GM12875 (cell line): ENCODE measurements at regions not wholly inside any gene's neighbourhood (a gene's known extent, or its start where the extent isn't known, plus 50 kb on each side); places are given as distances from the start of the nearest gene placed in this dataset.

Experiments used
- H3K4me3 ChIP-seq: one replicate; pipeline ENCODE4 v1.5.1; 2011; ENCODE audit warnings: low read depth, low read length, control low read depth
- TF ChIP-seq, protein P1 (sequence below): IDR thresholded peaks from 2 replicates; pipeline ENCODE4 v1.5.1; 2011; ENCODE audit warnings: low read depth, mild to moderate bottlenecking, control low read depth, inconsistent platforms, low read length, moderate library complexity, borderline replicate concordance; ENCODE audit not compliant: insufficient read depth

DNA sequence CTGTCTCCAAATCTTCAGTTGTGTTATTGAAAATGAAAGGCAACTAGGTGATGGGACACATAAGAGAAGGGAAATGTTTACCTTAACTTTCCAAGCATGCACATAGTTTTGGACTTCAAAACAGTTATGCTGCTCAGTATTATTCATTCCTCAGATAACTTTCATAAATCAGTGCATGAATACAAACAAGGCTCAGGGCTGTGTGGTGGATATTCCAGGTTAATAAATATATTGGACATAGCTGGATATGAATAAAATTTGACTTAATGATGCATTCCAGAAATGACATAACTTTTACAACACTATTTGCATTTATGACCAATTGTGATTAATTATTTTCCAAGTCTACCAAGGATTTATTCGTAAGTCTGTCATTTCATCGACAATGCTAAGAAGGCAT is 301.2 kb upstream of the ZNF804A start:
- H3K4me3 ChIP-seq = no peak overlapping the region
- TF ChIP-seq, protein P1, sequence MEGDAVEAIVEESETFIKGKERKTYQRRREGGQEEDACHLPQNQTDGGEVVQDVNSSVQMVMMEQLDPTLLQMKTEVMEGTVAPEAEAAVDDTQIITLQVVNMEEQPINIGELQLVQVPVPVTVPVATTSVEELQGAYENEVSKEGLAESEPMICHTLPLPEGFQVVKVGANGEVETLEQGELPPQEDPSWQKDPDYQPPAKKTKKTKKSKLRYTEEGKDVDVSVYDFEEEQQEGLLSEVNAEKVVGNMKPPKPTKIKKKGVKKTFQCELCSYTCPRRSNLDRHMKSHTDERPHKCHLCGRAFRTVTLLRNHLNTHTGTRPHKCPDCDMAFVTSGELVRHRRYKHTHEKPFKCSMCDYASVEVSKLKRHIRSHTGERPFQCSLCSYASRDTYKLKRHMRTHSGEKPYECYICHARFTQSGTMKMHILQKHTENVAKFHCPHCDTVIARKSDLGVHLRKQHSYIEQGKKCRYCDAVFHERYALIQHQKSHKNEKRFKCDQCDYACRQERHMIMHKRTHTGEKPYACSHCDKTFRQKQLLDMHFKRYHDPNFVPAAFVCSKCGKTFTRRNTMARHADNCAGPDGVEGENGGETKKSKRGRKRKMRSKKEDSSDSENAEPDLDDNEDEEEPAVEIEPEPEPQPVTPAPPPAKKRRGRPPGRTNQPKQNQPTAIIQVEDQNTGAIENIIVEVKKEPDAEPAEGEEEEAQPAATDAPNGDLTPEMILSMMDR = no peak

DNA sequence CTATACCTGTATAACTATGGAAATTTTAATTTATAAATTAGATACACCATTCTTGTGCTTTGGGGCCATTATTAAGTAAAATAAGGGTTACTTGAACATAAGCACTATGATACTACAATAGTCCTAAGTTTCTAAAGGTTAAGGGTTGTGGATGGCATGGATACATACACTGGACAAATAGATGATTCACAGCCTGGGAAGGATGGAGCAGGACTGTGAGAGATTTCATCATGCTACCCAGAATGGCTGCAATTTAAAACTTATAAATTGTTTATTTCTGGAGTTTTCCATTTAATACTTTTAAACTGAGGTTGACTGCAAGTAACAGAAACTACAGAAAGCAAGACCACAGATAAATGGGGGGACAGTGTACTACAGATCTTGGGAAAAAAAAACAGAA is 295.8 kb upstream of the ZNF804A start:
- no peak overlapping the region for H3K4me3 ChIP-seq
- TF ChIP-seq, protein P1 = no peak

DNA sequence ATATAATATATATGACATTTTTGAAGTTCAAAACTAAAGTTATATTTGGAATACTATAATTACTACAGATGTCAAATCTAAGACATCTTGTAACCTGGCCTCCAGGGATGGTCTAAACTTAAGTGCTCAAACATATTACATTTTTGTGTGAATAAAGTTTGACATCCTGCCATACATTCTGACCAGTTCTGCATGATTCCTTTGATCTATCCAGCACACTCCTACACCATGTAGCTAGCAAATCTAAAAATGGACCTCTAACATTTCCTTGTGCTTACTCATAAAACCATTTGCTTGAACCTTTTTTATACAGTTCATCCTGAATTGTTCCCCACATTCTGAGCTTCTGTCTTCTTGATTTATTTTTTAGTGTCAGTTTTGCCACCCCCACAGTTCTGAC is 294.3 kb upstream of the ZNF804A start:
- TF ChIP-seq, protein P1 = no peak

DNA sequence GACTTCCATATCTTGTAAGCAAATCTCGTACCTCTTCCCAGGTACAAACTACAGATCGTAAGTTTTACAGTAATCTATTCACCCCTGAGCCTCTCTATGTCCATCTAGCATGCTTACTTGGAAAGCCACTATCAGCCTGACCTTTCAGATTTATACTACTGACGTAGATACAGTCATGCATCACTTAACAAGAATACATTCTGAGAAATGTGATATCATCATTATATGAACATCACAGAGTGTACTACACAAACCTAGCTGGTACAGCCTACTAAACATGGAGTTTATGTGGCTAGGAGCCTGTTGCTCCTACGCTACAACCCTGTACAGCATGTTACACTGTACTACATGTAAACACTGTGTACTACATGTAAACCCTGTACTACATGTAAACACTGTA is 293.2 kb upstream of the ZNF804A start:
- TF ChIP-seq, protein P1 = no peak
- no peak overlapping the region for H3K4me3 ChIP-seq

More for the DNA sequence above, 294.3 kb upstream of the ZNF804A start:
- H3K4me3 ChIP-seq = no peak overlapping the region

DNA sequence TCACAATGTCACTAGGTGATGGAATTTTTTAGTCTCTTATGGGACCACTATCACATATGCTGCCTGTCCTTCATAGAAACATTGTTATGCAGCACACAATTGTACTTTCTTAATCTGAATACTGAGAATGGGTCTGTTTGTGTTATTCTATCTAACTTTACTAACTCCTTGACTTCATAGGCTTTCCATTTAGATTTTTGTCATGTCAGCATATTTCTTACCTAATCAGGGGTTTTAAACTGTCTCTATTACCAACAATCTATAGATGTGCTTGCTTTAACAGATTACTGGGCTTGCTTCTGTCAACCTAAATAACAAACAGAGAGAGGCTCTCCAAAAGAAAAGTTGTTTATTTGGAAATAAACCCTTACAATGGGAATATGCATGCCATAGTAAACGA is 289.6 kb upstream of the ZNF804A start:
- TF ChIP-seq, protein P1 = no peak
- H3K4me3 ChIP-seq = no peak overlapping the region

DNA sequence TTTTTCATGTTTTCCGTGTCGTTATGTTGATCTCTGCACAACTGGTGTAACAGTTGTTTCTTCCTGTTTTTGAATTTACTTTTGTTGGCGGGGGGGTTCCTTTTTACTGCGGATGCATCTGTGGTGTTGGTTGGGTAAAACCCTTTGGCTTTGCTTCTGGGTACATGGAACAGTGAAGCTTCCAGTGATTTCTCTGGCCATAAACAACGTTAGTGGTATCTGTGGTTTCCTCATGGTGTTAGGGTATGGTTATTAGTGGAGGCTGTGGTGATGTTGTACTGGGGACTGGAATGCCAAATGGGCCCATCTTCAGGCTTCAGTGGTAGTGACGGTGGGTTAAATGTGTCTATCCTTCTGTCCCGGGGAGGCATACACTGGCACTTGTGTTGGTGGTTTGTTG is 285.4 kb upstream of the ZNF804A start:
- TF ChIP-seq, protein P1 = no peak
- no peak overlapping the region for H3K4me3 ChIP-seq

DNA sequence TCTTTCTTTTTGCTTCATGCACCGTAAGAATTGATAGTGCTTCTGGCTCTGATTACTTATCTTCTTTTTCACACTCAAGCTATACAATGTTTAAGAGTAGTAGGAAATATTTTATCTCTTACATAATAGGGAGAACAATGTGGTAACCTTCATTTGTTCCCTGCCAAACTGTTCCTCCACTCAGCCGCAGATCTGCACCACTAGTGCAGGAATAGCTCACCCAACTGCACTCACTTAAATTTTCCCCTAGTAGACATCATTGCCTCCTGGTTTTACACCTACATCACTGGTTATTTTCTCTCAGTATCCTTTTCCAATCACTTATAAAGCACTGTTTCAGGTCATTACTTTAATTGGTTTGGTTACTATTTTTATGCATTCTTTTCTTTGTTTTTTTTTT is 283.5 kb upstream of the ZNF804A start:
- TF ChIP-seq, protein P1 = no peak
- H3K4me3 ChIP-seq = no peak overlapping the region
